CD14-positive monocyte (primary cell): ENCODE measurements at regions not wholly inside any gene's neighbourhood (a gene's known extent, or its start where the extent isn't known, plus 50 kb on each side); places are given as distances from the start of the nearest gene placed in this dataset.

Source experiments
- DNase-seq, 3 donors: peaks; one replicate each; pipeline ENCODE4 v3.0.0-alpha.2; 2011 to 2022
- H2AFZ ChIP-seq: 2 replicates; pipeline ENCODE4 v1.6.0; 2012; ENCODE audit warnings: mild to moderate bottlenecking, low read depth, low read length, inconsistent platforms; ENCODE audit not compliant: insufficient read depth, poor library complexity, severe bottlenecking
- H3K27ac ChIP-seq, 2 donors: 1 replicate in 1 of 2; 2 replicates in 1 of 2; pipeline ENCODE4 v1.5.1; 2012 to 2013; ENCODE audit warnings: low read length in 2 of 2, control low read depth in 1 of 2, inconsistent platforms in 1 of 2, low read depth in 1 of 2, mild to moderate bottlenecking in 1 of 2
- H3K27me3 ChIP-seq, 2 donors: one replicate each; pipeline versions ENCODE4 v1.6.0 to v1.6.1; 2011 to 2013; ENCODE audit warnings: low read length in 2 of 2; ENCODE audit not compliant: control insufficient read depth in 2 of 2, insufficient read depth in 2 of 2
- H3K36me3 ChIP-seq, 2 donors: replicated peaks in 1 of 2; 1 replicate in 1 of 2; 2 replicates in 1 of 2; pipeline versions ENCODE4 v1.5.1 to v1.6.1; 2012 to 2013; ENCODE audit warnings: low read length in 2 of 2, control low read depth in 1 of 2, inconsistent platforms in 1 of 2, mild to moderate bottlenecking in 1 of 2; ENCODE audit not compliant: insufficient read depth in 2 of 2, control insufficient read depth in 1 of 2
- H3K4me1 ChIP-seq, 2 donors: 1 replicate in 1 of 2; 2 replicates in 1 of 2; pipeline versions ENCODE4 v1.5.1 to v1.6.1; 2012 to 2013; ENCODE audit warnings: low read length in 2 of 2, control low read depth in 1 of 2, inconsistent platforms in 1 of 2, mild to moderate bottlenecking in 1 of 2, moderate library complexity in 1 of 2; ENCODE audit not compliant: insufficient read depth in 2 of 2, control insufficient read depth in 1 of 2
- H3K4me2 ChIP-seq: replicated peaks from 2 replicates; pipeline ENCODE3; 2012; ENCODE audit warnings: low read length, moderate library complexity, mild to moderate bottlenecking; ENCODE audit not compliant: poor library complexity, severe bottlenecking; ENCODE audit errors: extremely low read depth
- H3K4me3 ChIP-seq, 3 experiments: fragments of 200-600 bp in 1 of 3; sonication (generic) in 1 of 3; replicated peaks in 1 of 3; 1 replicate in 2 of 3; 2 replicates in 1 of 3; pipeline ENCODE4 v1.5.1; 2011 to 2013; ENCODE audit warnings: low read length in 3 of 3, mild to moderate bottlenecking in 3 of 3, control low read depth in 2 of 3, low read depth in 2 of 3, inconsistent platforms in 1 of 3, moderate library complexity in 1 of 3
- H3K79me2 ChIP-seq: 2 replicates; pipeline ENCODE4 v1.6.0; 2012; ENCODE audit warnings: mild to moderate bottlenecking, control low read depth, inconsistent platforms, low read length, moderate library complexity; ENCODE audit not compliant: insufficient read depth
- H3K9ac ChIP-seq: 2 replicates; pipeline ENCODE4 v1.6.0; 2017; ENCODE audit warnings: low read length, mild to moderate bottlenecking; ENCODE audit not compliant: insufficient read depth, poor library complexity, severe bottlenecking
- H3K9me3 ChIP-seq, 2 donors: replicated peaks in 1 of 2; 1 replicate in 1 of 2; 2 replicates in 1 of 2; pipeline versions ENCODE4 v1.5.1 to v1.6.1; 2012 to 2013; ENCODE audit warnings: low read length in 2 of 2, control low read depth in 1 of 2; ENCODE audit not compliant: control insufficient read depth in 1 of 2, insufficient read depth in 1 of 2
- H4K20me1 ChIP-seq: 2 replicates; pipeline ENCODE4 v1.6.0; 2012; ENCODE audit warnings: mild to moderate bottlenecking, low read length, control low read depth, moderate library complexity; ENCODE audit not compliant: insufficient read depth
- H3K27ac Mint-ChIP-seq, 7 donors: one replicate each; pipeline ENCODE4 v1.8.0; 2020; ENCODE audit warnings: mild to moderate bottlenecking in 7 of 7, mixed read lengths in 7 of 7, moderate library complexity in 6 of 7, inconsistent platforms in 2 of 7
- H3K27me3 Mint-ChIP-seq, 3 donors: one replicate each; pipeline ENCODE4 v1.8.0; 2021 to 2022; ENCODE audit warnings: low read depth in 3 of 3, mild to moderate bottlenecking in 3 of 3, mixed read lengths in 3 of 3, moderate library complexity in 3 of 3, inconsistent platforms in 1 of 3
- H3K36me3 Mint-ChIP-seq, 2 donors: one replicate each; pipeline ENCODE4 v1.8.0; 2020; ENCODE audit warnings: mixed read lengths in 2 of 2, inconsistent platforms in 1 of 2, mild to moderate bottlenecking in 1 of 2
- H3K4me1 Mint-ChIP-seq: one replicate; pipeline ENCODE4 v1.8.0; 2020; ENCODE audit warnings: mild to moderate bottlenecking, mixed read lengths
- H3K4me3 Mint-ChIP-seq, 2 donors: one replicate each; pipeline ENCODE4 v1.8.0; 2020; ENCODE audit warnings: mild to moderate bottlenecking in 2 of 2, mixed read lengths in 2 of 2, moderate library complexity in 1 of 2
- H3K9me3 Mint-ChIP-seq, 7 donors: one replicate each; pipeline ENCODE4 v1.8.0; 2020 to 2022; ENCODE audit warnings: mixed read lengths in 7 of 7, mild to moderate bottlenecking in 6 of 7, moderate library complexity in 6 of 7, inconsistent platforms in 2 of 7
- WGBS: methylation state at CpG from one replicate; pipeline ENCODE4 v1.1.5; 2013; ENCODE audit warnings: missing lambda C conversion rate; ENCODE audit not compliant: insufficient coverage; 5-methylcytosine and 5-hydroxymethylcytosine counted together
- intact Hi-C, 2 donors: fragments of 100-400 bp; cut with micrococcal nuclease; formaldehyde crosslinking; loops; one replicate each; pipeline versions ENCODE4 v1.15.0 to v1.15.1; 2023
- TF ChIP-seq, protein P1 (sequence below): fragments of 200-600 bp; IDR thresholded peaks from one replicate; pipeline ENCODE4 v1.8.0; 2022; ENCODE audit warnings: antibody characterized with exemption, mild to moderate bottlenecking

DNA sequence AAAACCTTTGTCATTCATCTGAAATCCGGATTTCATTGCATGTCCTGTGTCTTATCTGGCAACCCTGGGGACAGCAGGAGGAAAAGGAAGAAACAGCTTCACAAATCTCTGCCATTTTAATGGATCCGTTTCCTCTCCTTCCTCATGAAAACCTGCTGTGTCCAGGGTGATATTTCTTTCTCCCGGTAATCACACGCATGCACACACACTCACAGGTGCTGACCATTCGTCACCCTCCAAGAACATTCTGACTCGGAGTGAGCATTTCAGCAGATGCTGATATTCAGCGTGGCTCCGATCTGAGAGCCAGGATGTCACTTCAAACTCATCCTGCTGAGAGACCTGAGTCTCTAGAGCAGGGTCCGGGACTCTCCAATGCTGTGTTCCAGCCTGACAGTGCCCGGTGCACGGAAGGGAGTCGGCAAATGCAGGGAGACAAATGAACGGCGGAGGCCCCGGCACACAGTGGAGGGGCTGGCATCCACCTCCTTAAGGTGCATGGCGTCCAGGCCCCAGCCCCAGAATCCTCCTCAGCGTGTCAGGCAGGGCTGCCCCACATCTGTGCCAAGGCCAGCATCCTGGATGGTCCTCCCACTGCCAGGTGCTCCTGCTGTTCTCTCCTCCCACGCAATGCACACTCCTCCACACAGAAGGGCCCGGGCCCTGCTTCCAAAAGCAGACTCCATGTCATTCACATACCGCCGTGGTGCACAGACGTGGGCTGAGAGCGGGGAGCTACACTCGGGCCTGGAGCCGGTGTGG, 70.7 kb downstream of the RBFOX3 start:
- no peaks in the 10 kb centered on the region for H3K79me2 ChIP-seq
- Mint-ChIP-seq H3K27me3 (peaks cover 3 to 8% (median 6%) of the 10 kb centered on the region in 3 donors), H3K27ac (no peak overlapping the region), H3K4me3 (no peak overlapping the region), H3K36me3 (no peaks in the 10 kb centered on the region), H3K4me1 (no peaks in the 10 kb centered on the region), H3K9me3 (peaks cover 0 to 1% (median 0%) of the 10 kb centered on the region in 7 donors)
- H3K27me3 ChIP-seq: no peaks in the 10 kb centered on the region
- intact Hi-C loops: no loop called here
- no peaks in the 10 kb centered on the region for H3K9me3 ChIP-seq
- H3K9ac ChIP-seq: no peak overlapping the region
- 86% methylated on average over 21 of the region's 25 CpGs for WGBS
- H3K4me2 ChIP-seq: no peak overlapping the region
- no peaks in the 10 kb centered on the region for H4K20me1 ChIP-seq
- TF ChIP-seq, protein P1, sequence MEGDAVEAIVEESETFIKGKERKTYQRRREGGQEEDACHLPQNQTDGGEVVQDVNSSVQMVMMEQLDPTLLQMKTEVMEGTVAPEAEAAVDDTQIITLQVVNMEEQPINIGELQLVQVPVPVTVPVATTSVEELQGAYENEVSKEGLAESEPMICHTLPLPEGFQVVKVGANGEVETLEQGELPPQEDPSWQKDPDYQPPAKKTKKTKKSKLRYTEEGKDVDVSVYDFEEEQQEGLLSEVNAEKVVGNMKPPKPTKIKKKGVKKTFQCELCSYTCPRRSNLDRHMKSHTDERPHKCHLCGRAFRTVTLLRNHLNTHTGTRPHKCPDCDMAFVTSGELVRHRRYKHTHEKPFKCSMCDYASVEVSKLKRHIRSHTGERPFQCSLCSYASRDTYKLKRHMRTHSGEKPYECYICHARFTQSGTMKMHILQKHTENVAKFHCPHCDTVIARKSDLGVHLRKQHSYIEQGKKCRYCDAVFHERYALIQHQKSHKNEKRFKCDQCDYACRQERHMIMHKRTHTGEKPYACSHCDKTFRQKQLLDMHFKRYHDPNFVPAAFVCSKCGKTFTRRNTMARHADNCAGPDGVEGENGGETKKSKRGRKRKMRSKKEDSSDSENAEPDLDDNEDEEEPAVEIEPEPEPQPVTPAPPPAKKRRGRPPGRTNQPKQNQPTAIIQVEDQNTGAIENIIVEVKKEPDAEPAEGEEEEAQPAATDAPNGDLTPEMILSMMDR: no peak
- no peak overlapping the region for H3K4me3 ChIP-seq
- H3K27ac ChIP-seq: no peak overlapping the region
- H3K36me3 ChIP-seq: no peaks in the 10 kb centered on the region
- no peaks in the 10 kb centered on the region for H3K4me1 ChIP-seq
- no peak for DNase-seq
- no peak overlapping the region for H2AFZ ChIP-seq

- TF ChIP-seq, protein P1: no peak
- H3K36me3 Mint-ChIP-seq: no peaks in the 10 kb centered on the region
Measured at GRCh38 chr17:79538291-79538690, 72.6 kb downstream of the RBFOX3 start.

More at GRCh38 chr17:79538291-79538690, 72.6 kb downstream of the RBFOX3 start:
- H3K9ac ChIP-seq: no peak overlapping the region
- Mint-ChIP-seq H3K9me3 (peaks cover 0 to 1% (median 0%) of the 10 kb centered on the region in 7 donors), H3K4me3 (no peak overlapping the region), H3K4me1 (no peaks in the 10 kb centered on the region), H3K27ac (no peak overlapping the region), H3K27me3 (peaks cover under 1 to 7% (median 4%) of the 10 kb centered on the region in 3 donors)
- H3K4me2 ChIP-seq: no peak overlapping the region
- H3K4me3 ChIP-seq: no peak overlapping the region
- H3K4me1 ChIP-seq: no peaks in the 10 kb centered on the region
- no peaks in the 10 kb centered on the region for H4K20me1 ChIP-seq
- no peaks in the 10 kb centered on the region for H3K79me2 ChIP-seq
- no peak overlapping the region for H2AFZ ChIP-seq
- no peaks in the 10 kb centered on the region for H3K9me3 ChIP-seq
- H3K27me3 ChIP-seq: no peaks in the 10 kb centered on the region
- 89% methylated on average over 6 of the region's 6 CpGs for WGBS
- H3K36me3 ChIP-seq: no peaks in the 10 kb centered on the region
- no peak overlapping the region for H3K27ac ChIP-seq
- no peak for DNase-seq
- intact Hi-C loops: no loop called here
